Right atrium auricular region (tissue), 2 donors: ENCODE measurements at regions not wholly inside any gene's neighbourhood (a gene's known extent, or its start where the extent isn't known, plus 50 kb on each side); places are given as distances from the start of the nearest gene placed in this dataset.

Source experiments
- DNase-seq: peaks from one replicate; pipeline ENCODE4 v3.0.0-alpha.2; 2019; ENCODE audit warnings: low spot score
- H3K27ac ChIP-seq, 2 donors: fragments of 200-600 bp; sonication (generic); 1 replicate in 1 of 2; 2 replicates in 1 of 2; pipeline ENCODE4 v1.5.1; 2016 to 2019
- H3K27me3 ChIP-seq, 2 donors: fragments of 200-600 bp; sonication (generic); one replicate each; pipeline versions ENCODE4 v1.5.1 to v1.6.0; 2017 to 2019
- H3K36me3 ChIP-seq: fragments of 200-600 bp; sonication (generic); one replicate; pipeline ENCODE4 v1.5.1; 2016
- H3K4me1 ChIP-seq, 2 donors: fragments of 200-600 bp; sonication (generic); one replicate each; pipeline versions ENCODE4 v1.5.1 to v1.6.0; 2017 to 2019
- H3K4me3 ChIP-seq, 2 donors: fragments of 200-600 bp; sonication (generic); 1 replicate in 1 of 2; 2 replicates in 1 of 2; pipeline ENCODE4 v1.5.1; 2017 to 2019; ENCODE audit warnings: mild to moderate bottlenecking in 1 of 2, moderate library complexity in 1 of 2
- H3K9me3 ChIP-seq, 2 donors: fragments of 200-600 bp; sonication (generic); one replicate each; pipeline ENCODE4 v1.5.1; 2019
- TF ChIP-seq, protein P1 (sequence below), 2 donors: fragments of 200-600 bp; sonication (generic); IDR thresholded peaks; one replicate each; pipeline ENCODE4 v1.5.1; 2019; ENCODE audit warnings: antibody characterized with exemption in 2 of 2

GRCh38 chr14:100654814-100655740, 67.9 kb upstream of the BEGAIN start:
- no peak for DNase-seq
- TF ChIP-seq, protein P1, sequence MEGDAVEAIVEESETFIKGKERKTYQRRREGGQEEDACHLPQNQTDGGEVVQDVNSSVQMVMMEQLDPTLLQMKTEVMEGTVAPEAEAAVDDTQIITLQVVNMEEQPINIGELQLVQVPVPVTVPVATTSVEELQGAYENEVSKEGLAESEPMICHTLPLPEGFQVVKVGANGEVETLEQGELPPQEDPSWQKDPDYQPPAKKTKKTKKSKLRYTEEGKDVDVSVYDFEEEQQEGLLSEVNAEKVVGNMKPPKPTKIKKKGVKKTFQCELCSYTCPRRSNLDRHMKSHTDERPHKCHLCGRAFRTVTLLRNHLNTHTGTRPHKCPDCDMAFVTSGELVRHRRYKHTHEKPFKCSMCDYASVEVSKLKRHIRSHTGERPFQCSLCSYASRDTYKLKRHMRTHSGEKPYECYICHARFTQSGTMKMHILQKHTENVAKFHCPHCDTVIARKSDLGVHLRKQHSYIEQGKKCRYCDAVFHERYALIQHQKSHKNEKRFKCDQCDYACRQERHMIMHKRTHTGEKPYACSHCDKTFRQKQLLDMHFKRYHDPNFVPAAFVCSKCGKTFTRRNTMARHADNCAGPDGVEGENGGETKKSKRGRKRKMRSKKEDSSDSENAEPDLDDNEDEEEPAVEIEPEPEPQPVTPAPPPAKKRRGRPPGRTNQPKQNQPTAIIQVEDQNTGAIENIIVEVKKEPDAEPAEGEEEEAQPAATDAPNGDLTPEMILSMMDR (IDR thresholded peaks at IDR 0.05) = peak; percentile 43 to 72
- Histone ChIP-seq H3K27ac (no peak overlapping the region), H3K27me3 (peaks cover 10 to 14% of the 10 kb centered on the region in 2 donors), H3K4me1 (no peaks in the 10 kb centered on the region), H3K36me3 (no peaks in the 10 kb centered on the region), H3K4me3 (no peak overlapping the region), H3K9me3 (no peaks in the 10 kb centered on the region)

GRCh38 chr14:100655741-100656085, 68.5 kb upstream of the BEGAIN start:
- Histone ChIP-seq H3K36me3 (no peaks in the 10 kb centered on the region), H3K27me3 (peaks cover 10 to 14% of the 10 kb centered on the region in 2 donors), H3K4me1 (no peaks in the 10 kb centered on the region), H3K27ac (no peak overlapping the region), H3K9me3 (no peaks in the 10 kb centered on the region), H3K4me3 (no peak overlapping the region)
- TF ChIP-seq, protein P1 (IDR thresholded peaks at IDR 0.05) = no peak
- DNase-seq = no peak

DNA sequence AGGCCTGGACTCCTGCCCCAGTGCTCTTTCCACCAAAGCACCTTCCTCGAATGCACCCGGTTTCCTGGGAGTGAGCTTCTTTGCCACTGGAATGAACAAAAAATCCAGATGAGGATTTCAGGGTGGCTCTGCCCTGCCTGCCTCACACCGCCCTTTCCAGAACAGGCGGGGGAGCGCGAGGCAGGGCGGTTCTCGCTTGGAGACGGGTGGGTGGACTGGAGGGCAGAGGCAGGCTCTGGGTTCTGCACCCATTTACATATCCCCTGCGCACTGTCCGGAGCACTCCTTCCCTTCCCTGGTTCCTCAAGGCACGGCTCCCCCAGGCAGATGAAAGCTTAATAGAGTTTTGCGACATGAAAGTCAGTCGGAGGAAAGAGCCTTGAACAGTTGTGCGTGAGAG, 69.7 kb upstream of the DLK1 start:
- H3K4me3 ChIP-seq = no peak overlapping the region
- no peaks in the 10 kb centered on the region for H3K4me1 ChIP-seq
- peaks cover 10 to 14% of the 10 kb centered on the region in 2 donors for H3K27me3 ChIP-seq
- H3K9me3 ChIP-seq = no peaks in the 10 kb centered on the region
- H3K36me3 ChIP-seq = no peaks in the 10 kb centered on the region
- TF ChIP-seq, protein P1 (IDR thresholded peaks at IDR 0.05) = no peak
- DNase-seq = no peak
- no peak overlapping the region for H3K27ac ChIP-seq

DNA sequence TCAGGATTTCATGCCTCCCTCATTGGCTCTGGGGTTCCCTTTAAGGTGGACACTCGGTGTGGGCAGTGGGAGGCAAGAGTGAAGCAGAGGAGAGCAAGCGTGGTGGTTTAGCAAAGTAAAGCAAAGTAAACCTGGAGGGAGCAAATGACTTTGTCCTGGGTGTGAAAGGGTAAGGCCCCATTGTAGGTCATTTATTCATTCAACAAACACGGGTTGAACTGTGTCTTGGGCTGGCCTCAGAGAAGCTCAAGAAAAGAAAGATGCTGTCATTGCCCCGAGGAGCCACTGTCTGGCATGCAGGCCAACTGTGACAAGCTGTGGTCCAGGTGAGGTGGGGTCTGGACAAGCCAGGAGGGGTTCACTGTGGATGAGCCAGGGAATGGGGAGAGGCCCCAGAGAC, 68.9 kb upstream of the DLK1 start:
- DNase-seq = no peak
- Histone ChIP-seq H3K36me3 (no peaks in the 10 kb centered on the region), H3K9me3 (no peaks in the 10 kb centered on the region), H3K4me1 (no peaks in the 10 kb centered on the region), H3K27ac (no peak overlapping the region), H3K27me3 (peaks cover 10 to 14% of the 10 kb centered on the region in 2 donors), H3K4me3 (no peak overlapping the region)
- TF ChIP-seq, protein P1 (IDR thresholded peaks at IDR 0.05) = no peak

GRCh38 chr14:100658181-100658886, 68.4 kb upstream of the DLK1 start:
- Histone ChIP-seq H3K36me3 (no peaks in the 10 kb centered on the region), H3K27ac (no peak overlapping the region), H3K9me3 (no peaks in the 10 kb centered on the region), H3K4me1 (no peaks in the 10 kb centered on the region), H3K4me3 (no peak overlapping the region), H3K27me3 (peaks cover 10 to 14% of the 10 kb centered on the region in 2 donors)
- no peak for DNase-seq
- TF ChIP-seq, protein P1 (IDR thresholded peaks at IDR 0.05) = no peak
